HEK293 (cell line): ENCODE measurements at regions not wholly inside any gene's neighbourhood (a gene's known extent, or its start where the extent isn't known, plus 50 kb on each side); places are given as distances from the start of the nearest gene placed in this dataset.

Experiments
- CTCF ChIA-PET: fragments of 350-600 bp; formaldehyde crosslinking; extraction: SDS; loops from one replicate; lab custom pipeline; 2021; ENCODE audit warnings: antibody characterized with exemption; lab: Yijun Ruan, JAX
- POLR2A ChIA-PET: fragments of 300-600 bp; formaldehyde crosslinking; extraction: SDS; loops from one replicate; lab custom pipeline; 2020; ENCODE audit warnings: antibody characterized with exemption, inconsistent platforms; lab: Yijun Ruan, JAX
- H3K27ac ChIP-seq: fragments of 200-500 bp; sonication (Bioruptor generic); 2 replicates; pipeline ENCODE4 v1.5.1; 2014; ENCODE audit warnings: low read depth, low read length, control low read depth, inconsistent platforms; ENCODE audit errors: extremely low read depth
- H3K36me3 ChIP-seq, 2 experiments: fragments of 200-500 bp in 1 of 2; sonication (Bioruptor generic) in 1 of 2; 1 replicate in 1 of 2; 2 replicates in 1 of 2; pipeline ENCODE4 v1.5.1; 2014 to 2017; ENCODE audit warnings: inconsistent platforms in 2 of 2, low read length in 2 of 2; ENCODE audit not compliant: control insufficient read depth in 2 of 2, insufficient read depth in 1 of 2
- H3K4me1 ChIP-seq: fragments of 200-500 bp; sonication (Bioruptor generic); 2 replicates; pipeline ENCODE4 v1.5.1; 2014; ENCODE audit warnings: mild to moderate bottlenecking, low read length, inconsistent platforms; ENCODE audit not compliant: control insufficient read depth, insufficient read depth
- H3K4me3 ChIP-seq: 2 replicates; pipeline ENCODE4 v1.5.1; 2011; ENCODE audit warnings: low read depth, mild to moderate bottlenecking, control low read depth, low read length, moderate library complexity
- H3K9me3 ChIP-seq: fragments of 200-500 bp; sonication (Bioruptor generic); 2 replicates; pipeline ENCODE4 v1.5.1; 2014; ENCODE audit warnings: low read depth, low read length, inconsistent platforms; ENCODE audit not compliant: control insufficient read depth, insufficient read depth
- GLIS1 ChIP-seq: fragments of 450-650 bp; formaldehyde crosslinking; IDR thresholded peaks from 2 replicates; pipeline ENCODE4 v1.5.1; 2016; ENCODE audit warnings: missing biosample characterization, missing genetic modification characterization
- SP2 ChIP-seq: fragments of 450-650 bp; formaldehyde crosslinking; IDR thresholded peaks from 2 replicates; pipeline ENCODE4 v1.5.1; 2016; ENCODE audit warnings: missing biosample characterization, missing genetic modification characterization
- TSHZ1 ChIP-seq: fragments of 450-650 bp; formaldehyde crosslinking; IDR thresholded peaks from 2 replicates; pipeline ENCODE4 v1.5.1; 2016; ENCODE audit warnings: missing biosample characterization, missing genetic modification characterization, borderline replicate concordance
- ZFP3 ChIP-seq: fragments of 450-650 bp; formaldehyde crosslinking; IDR thresholded peaks from 2 replicates; pipeline ENCODE4 v1.5.1; 2016; ENCODE audit warnings: low read depth, missing biosample characterization, missing genetic modification characterization
- ZNF114 ChIP-seq: fragments of 450-650 bp; formaldehyde crosslinking; IDR thresholded peaks from 2 replicates; pipeline ENCODE4 v1.5.0; 2017; ENCODE audit warnings: missing biosample characterization, missing genetic modification characterization
- ZNF211 ChIP-seq: fragments of 450-650 bp; formaldehyde crosslinking; IDR thresholded peaks from 2 replicates; pipeline ENCODE4 v1.5.1; 2016; ENCODE audit warnings: low read depth, missing biosample characterization, missing genetic modification characterization
- ZNF248 ChIP-seq: fragments of 450-650 bp; formaldehyde crosslinking; IDR thresholded peaks from 2 replicates; pipeline ENCODE4 v1.5.1; 2017; ENCODE audit warnings: missing biosample characterization, missing genetic modification characterization
- ZNF335 ChIP-seq: fragments of 450-650 bp; formaldehyde crosslinking; conservative IDR thresholded peaks from 2 replicates; pipeline ENCODE4 v1.5.1; 2016; ENCODE audit warnings: missing biosample characterization, missing genetic modification characterization
- ZNF513 ChIP-seq: fragments of 450-650 bp; IDR thresholded peaks from 2 replicates; pipeline ENCODE4 v1.5.1; 2018; ENCODE audit warnings: missing biosample characterization, missing genetic modification characterization
- ZNF629 ChIP-seq: fragments of 450-650 bp; formaldehyde crosslinking; IDR thresholded peaks from 2 replicates; pipeline ENCODE4 v1.5.1; 2017; ENCODE audit warnings: missing biosample characterization, missing genetic modification characterization
- ZNF639 ChIP-seq: fragments of 450-650 bp; formaldehyde crosslinking; IDR thresholded peaks from 2 replicates; pipeline ENCODE4 v1.5.1; 2016; ENCODE audit warnings: missing biosample characterization, missing genetic modification characterization
- ZNF660 ChIP-seq: fragments of 450-650 bp; IDR thresholded peaks from 2 replicates; pipeline ENCODE4 v1.5.1; 2018; ENCODE audit warnings: missing biosample characterization, mild to moderate bottlenecking, missing genetic modification characterization
- ZSCAN30 ChIP-seq: fragments of 450-650 bp; IDR thresholded peaks from 2 replicates; pipeline ENCODE4 v1.5.1; 2018; ENCODE audit warnings: missing biosample characterization, mild to moderate bottlenecking, missing genetic modification characterization, moderate library complexity
- TF ChIP-seq, protein P1 (sequence below): fragments of 450-650 bp; formaldehyde crosslinking; IDR thresholded peaks from 2 replicates; pipeline ENCODE4 v1.5.1; 2016; ENCODE audit warnings: missing biosample characterization, missing genetic modification characterization
- TF ChIP-seq, protein P2 (sequence below): fragments of 450-650 bp; formaldehyde crosslinking; IDR thresholded peaks from 2 replicates; pipeline ENCODE4 v1.5.1; 2016; ENCODE audit warnings: missing biosample characterization, missing genetic modification characterization

DNA sequence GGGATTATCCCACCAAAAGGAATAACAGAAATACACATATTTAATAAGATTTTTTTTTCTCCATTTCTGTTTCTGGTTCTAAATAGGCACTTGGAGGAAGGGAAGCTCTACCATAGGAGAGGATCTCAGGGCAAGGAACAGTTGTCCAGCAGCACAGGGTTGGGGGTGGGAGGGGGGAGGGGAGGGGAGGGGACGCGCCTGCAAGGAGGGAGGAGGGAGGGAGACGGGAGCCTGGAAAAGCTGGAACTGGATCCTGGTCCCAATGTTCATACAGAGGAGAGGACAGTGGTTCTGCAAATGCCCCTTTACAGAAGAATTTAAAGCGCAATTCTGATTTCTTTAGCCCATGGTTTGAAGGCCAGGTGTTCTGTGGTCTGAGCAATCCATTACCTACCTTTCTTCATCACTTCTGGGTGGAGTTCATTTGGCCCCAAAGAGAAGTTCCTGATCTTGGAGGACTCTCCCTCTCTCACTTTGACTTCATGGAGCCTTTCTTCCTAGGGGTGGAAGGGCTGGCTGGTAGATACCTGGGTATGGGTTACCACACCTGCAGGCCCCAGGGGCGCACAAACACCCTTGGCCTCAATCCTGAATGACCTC is 348.9 kb upstream of the NCAM1 start (continued):
- no peak for TF ChIP-seq TSHZ1 (tag by site-specific recombination)
- no peak for TF ChIP-seq ZNF335 (tag by site-specific recombination)
- no peak for TF ChIP-seq ZNF114 (tag by site-specific recombination)
- TF ChIP-seq ZSCAN30 = no peak

GRCh38 chr11:112613051-112613972 is 347.9 kb upstream of the NCAM1 start:
- Histone ChIP-seq H3K9me3 (no peaks in the 10 kb centered on the region), H3K4me3 (no peak overlapping the region), H3K4me1 (no peaks in the 10 kb centered on the region), H3K36me3 (no peaks in the 10 kb centered on the region), H3K27ac (no peak overlapping the region)
- CTCF ChIA-PET = interaction anchor here (1.0 kb wide), 1 partner anchor 25 kb away, joined by 3 read pairs; no protein-coding TSS in a partner anchor
- POLR2A ChIA-PET = no interaction called here
- TF ChIP-seq GLIS1 (tag by site-specific recombination) (peak; percentile 90), ZNF639 (tag by site-specific recombination) (no peak)
- TF ChIP-seq, protein P1, sequence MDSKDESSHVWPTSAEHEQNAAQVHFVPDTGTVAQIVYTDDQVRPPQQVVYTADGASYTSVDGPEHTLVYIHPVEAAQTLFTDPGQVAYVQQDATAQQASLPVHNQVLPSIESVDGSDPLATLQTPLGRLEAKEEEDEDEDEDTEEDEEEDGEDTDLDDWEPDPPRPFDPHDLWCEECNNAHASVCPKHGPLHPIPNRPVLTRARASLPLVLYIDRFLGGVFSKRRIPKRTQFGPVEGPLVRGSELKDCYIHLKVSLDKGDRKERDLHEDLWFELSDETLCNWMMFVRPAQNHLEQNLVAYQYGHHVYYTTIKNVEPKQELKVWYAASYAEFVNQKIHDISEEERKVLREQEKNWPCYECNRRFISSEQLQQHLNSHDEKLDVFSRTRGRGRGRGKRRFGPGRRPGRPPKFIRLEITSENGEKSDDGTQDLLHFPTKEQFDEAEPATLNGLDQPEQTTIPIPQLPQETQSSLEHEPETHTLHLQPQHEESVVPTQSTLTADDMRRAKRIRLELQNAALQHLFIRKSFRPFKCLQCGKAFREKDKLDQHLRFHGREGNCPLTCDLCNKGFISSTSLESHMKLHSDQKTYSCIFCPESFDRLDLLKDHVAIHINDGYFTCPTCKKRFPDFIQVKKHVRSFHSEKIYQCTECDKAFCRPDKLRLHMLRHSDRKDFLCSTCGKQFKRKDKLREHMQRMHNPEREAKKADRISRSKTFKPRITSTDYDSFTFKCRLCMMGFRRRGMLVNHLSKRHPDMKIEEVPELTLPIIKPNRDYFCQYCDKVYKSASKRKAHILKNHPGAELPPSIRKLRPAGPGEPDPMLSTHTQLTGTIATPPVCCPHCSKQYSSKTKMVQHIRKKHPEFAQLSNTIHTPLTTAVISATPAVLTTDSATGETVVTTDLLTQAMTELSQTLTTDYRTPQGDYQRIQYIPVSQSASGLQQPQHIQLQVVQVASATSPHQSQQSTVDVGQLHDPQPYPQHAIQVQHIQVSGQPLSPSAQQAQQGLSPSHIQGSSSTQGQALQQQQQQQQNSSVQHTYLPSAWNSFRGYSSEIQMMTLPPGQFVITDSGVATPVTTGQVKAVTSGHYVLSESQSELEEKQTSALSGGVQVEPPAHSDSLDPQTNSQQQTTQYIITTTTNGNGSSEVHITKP (tag by site-specific recombination) = peak; percentile 62

GRCh38 chr11:112614605-112615004 is 346.6 kb upstream of the NCAM1 start:
- CTCF ChIA-PET = no interaction called here
- Histone ChIP-seq H3K4me1 (no peaks in the 10 kb centered on the region), H3K9me3 (no peaks in the 10 kb centered on the region)
- no peak for TF ChIP-seq SP2 (tag by site-specific recombination)
- TF ChIP-seq, all 188 proteins: peak for 0
- Histone ChIP-seq H3K4me3 (no peak overlapping the region), H3K27ac (no peak overlapping the region), H3K36me3 (no peaks in the 10 kb centered on the region)
- POLR2A ChIA-PET = no interaction called here

GRCh38 chr11:112615238-112615637 is 346.0 kb upstream of the NCAM1 start:
- POLR2A ChIA-PET = no interaction called here
- Histone ChIP-seq H3K27ac (no peak overlapping the region), H3K36me3 (no peaks in the 10 kb centered on the region), H3K4me1 (no peaks in the 10 kb centered on the region), H3K9me3 (no peaks in the 10 kb centered on the region), H3K4me3 (no peak overlapping the region)
- CTCF ChIA-PET = no interaction called here
- TF ChIP-seq ZNF248 (tag by site-specific recombination) (no peak), ZNF211 (tag by site-specific recombination) (no peak), ZNF660 (no peak), ZFP3 (tag by site-specific recombination) (no peak), ZNF513 (tag by site-specific recombination) (no peak), ZNF629 (no peak)
- TF ChIP-seq, protein P2, sequence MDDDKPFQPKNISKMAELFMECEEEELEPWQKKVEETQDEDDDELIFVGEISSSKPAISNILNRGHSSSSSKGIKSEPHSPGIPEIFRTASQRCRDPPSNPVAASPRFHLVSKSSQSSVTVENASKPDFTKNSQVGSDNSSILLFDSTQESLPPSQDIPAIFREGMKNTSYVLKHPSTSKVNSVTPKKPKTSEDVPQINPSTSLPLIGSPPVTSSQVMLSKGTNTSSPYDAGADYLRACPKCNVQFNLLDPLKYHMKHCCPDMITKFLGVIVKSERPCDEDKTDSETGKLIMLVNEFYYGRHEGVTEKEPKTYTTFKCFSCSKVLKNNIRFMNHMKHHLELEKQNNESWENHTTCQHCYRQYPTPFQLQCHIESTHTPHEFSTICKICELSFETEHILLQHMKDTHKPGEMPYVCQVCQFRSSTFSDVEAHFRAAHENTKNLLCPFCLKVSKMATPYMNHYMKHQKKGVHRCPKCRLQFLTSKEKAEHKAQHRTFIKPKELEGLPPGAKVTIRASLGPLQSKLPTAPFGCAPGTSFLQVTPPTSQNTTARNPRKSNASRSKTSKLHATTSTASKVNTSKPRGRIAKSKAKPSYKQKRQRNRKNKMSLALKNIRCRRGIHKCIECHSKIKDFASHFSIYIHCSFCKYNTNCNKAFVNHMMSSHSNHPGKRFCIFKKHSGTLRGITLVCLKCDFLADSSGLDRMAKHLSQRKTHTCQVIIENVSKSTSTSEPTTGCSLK (tag by site-specific recombination) = no peak
